Right lung (tissue), 2 donors: ENCODE measurements at regions not wholly inside any gene's neighbourhood (a gene's known extent, or its start where the extent isn't known, plus 50 kb on each side); places are given as distances from the start of the nearest gene placed in this dataset.
"Not testable (repeated sequence)": the region's sequence is repeated elsewhere in the genome, so short reads cannot be mapped to it uniquely, and the experiment has no call there.

Source experiments
- DNase-seq, 2 donors: peaks; one replicate each; pipeline ENCODE4 v3.0.0-alpha.2; 2013

GRCh38 chr9:28464481-28465216 is 891.4 kb upstream of the C9orf72 start:
- DNase-seq: peak in 1 of 2 donors; percentile 3

DNA sequence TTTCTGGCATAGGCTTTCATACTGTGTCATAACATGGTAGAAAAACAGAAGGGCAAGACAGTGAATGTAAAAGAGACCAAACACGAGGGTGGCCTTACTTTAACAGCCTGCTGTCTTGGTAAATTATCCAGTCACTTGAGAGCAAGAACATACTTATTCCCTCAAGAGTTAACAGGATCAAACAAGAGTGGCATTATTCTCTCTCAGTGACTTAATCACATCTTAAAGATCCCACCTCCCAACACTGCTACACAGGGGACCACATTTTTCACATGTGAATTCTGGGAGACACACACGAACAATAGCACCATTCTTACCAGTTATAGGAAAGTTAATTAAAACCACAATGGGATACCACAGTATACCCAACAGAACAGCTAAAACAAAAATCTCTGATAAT is 898.0 kb upstream of the C9orf72 start:
- no peak for DNase-seq

- no peak for DNase-seq
These were observed 914.3 kb upstream of the C9orf72 start for GRCh38 chr9:28487561-28487960.

DNA sequence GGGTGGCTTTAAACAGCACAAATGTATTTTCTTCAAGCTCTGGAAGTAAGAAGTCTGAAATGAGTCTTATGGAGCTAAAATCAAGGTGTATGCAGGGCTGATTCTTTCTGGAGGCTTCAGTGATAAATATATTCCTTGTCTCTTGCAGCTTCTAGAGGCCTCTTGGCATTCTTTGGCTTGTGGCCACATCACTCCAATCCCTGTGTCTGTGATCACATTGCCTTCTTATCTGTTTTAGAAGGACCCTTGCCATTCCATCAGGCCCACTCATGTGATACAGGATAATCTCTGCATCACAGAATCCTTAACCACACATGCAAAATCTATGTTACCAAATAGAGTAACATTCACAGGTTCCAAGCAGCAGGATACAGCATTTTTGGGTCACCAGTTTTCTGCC is 917.8 kb upstream of the C9orf72 start:
- DNase-seq: no peak

DNA sequence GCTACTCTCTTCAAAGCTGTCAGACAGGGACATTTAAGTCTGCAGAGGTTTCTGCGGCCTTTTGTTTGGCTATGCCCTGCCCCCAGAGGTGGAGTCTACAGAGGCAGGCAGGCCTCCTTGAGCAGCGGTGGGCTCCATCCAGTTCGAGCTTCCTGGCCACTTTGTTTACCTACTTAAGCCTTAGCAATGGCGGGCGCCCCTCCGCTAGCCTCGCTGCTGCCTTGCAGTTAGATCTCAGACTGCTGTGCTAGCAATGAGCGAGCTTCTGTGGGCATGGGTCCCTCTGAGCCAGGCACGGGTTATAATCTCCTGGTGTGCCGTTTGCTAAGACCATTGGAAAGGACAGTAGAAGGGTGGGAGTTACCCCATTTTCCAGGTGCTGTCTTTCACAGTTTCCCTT is 924.9 kb upstream of the C9orf72 start:
- DNase-seq: not testable (repeated sequence)

- DNase-seq: no peak
These were observed 928.9 kb upstream of the C9orf72 start for GRCh38 chr9:28502189-28502588.

DNA sequence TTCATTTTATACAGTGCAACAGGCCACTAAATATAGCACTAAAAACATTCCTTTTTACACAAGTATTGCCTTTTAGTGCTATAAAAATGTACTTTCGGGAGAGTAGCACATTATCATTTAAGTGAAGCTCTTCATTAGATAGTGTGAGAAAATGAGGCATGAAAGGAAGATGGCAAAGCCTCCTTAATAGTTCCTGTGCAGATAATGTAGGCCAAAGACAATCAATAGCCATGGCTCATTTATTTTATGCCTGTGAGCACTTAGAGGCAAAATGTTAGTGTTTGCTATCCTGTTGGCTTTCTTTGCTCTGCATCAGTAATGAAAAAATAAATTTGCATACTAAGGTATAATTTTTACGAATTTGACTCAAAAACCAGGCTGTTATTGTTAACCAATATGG is 929.5 kb upstream of the C9orf72 start:
- DNase-seq: no peak

GRCh38 chr9:28503573-28503972 is 930.3 kb upstream of the C9orf72 start:
- DNase-seq: no peak

DNA sequence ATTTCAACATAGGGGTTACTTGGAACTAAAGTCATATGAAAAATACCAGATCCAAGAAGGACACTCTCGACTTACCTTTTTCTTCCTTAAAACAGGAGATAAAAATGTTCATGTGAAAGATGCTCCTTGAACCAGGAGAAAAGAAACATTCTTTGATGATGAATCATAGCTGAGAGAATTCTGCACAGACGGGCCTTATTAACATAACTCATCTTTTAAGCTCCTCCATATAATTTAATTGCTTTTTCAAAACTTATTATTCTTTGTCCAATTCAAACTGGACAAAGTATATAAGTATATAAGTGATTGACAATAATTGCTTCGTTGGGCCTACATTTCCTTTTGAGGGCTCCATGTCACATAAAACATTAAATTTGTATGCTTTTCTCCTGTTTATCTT is 945.2 kb upstream of the C9orf72 start:
- no peak for DNase-seq

DNA sequence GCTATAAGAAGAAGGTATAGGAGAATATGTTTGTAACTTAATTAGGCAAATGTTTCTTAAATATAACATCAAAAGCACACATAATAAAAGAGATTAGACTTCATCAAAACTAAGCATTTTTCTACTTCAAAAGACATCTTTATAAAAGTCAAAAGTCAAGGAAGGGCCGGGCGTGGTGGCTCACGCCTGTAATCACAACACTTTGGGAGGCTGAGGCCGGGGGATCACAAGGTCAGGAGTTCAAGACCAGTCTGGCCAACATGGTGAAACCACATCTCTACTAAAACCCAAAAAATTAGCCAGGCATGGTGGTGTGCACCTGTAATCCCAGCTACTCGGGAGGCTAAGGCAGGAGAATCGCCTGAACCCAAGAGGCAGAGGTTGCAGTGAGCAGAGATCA is 951.0 kb upstream of the C9orf72 start:
- DNase-seq: not testable (repeated sequence)

DNA sequence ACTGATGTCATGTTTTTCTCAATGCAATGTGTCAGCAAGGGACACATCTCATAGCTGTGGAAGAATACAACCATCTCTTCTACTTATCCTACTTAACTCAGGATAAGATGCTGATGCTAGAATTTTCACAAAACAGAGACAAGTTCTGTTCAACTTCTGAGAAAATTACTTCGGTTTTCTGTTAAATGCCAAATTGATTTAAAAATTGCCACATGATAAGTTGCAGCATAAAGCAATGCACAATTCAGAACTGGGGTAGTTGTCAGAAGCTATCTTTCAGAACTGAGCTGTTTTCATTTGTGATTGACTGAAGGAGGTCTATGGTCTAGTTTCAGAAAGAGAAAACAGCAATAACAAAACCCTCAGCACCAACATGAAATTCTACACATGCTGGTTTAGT is 954.8 kb upstream of the C9orf72 start:
- DNase-seq: no peak

DNA sequence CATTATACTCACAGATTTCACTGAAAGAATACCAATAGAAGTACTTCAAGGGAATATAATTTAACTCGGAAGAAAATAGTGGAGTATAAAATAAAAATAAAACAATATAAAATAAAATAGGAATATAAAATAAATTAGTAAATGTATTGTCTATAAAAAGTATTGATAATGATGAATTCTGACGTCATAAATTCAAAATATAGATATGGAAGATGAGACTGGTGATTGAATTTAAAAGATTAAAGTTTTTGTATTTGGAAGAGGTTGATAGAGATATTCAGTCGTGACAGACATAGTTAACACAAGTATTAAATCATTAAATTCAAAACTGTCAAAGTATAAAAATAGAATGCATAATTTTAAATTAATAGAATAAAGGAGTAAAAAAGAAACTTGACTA is 964.9 kb upstream of the C9orf72 start:
- no peak for DNase-seq

DNA sequence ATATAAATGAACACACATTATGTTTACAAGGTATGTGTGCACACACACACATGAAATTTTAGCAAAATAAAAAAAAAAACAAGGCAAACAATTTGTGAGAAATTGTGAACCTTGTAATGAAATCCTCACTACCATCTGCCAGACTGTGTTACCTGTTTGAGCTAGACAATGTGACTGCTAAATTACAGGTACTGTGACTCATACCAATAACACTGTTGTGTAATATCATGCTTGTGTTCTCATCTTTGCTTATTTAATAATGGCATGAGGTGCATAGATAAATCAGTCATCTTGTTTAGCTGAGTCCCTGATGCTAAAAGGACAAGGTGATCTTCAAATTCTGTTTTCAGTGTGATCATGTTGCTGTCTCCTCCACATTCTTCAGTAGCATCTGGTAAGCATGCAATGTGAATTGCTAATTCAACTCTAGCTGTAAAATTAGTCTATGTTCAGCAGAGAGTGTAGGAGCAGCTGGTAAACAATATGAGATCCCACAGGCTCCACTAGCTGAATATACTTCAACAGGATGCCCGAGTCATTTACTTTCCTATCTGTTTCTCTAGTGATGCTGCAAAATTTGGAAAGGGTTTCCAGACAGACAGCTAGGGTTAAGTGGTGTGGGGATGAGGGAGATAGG is 966.3 kb upstream of the C9orf72 start:
- no peak for DNase-seq

DNA sequence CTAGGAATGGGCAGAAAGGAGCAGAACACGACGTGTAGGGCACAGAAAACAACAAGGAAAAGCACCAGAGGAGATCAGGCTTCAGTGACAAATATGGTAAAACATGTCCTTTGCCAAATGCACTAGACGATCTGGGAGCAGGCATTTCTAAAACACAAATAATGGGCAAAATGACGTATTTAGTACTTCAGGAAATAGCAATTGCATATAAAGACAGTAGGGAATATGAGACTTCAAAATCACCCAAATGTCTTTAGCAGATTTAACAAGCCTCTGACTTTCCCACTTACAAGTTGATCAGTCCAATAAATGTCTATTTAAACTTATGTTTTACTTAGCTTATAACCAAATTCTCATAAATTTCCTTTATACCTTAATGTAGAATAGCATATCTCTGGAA is 969.6 kb upstream of the C9orf72 start:
- DNase-seq: no peak

- DNase-seq: no peak
These were observed 974.2 kb upstream of the C9orf72 start for GRCh38 chr9:28547527-28547926.

- peak in 1 of 2 donors; percentile 5 for DNase-seq
These were observed 990.1 kb upstream of the C9orf72 start for GRCh38 chr9:28563291-28563934.

- DNase-seq: no peak
These were observed 1010.6 kb upstream of the C9orf72 start for GRCh38 chr9:28583832-28584231.

GRCh38 chr9:28584542-28584941 is 1011.3 kb upstream of the C9orf72 start:
- DNase-seq: no peak

DNA sequence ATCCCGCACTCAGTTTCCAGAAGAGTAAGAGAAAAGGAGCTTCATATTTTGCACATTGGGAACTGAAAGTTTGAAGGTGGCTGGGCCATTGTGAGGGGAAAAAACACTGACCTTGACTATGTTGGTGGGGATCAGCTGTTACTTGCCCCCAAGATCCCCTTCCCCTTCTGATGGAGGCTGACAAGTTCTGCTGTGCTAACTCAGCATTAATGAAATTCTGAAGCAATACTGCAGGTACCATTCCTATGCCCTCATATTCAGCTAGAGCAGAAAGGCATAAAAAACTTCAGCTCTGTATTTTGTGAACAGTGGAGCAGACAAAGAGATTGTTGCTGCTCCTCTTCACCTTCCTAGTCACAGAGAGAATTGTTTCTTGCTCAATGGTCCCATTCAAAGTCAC is 1013.8 kb upstream of the C9orf72 start:
- DNase-seq: no peak

GRCh38 chr9:28598408-28598807 is 1025.1 kb upstream of the C9orf72 start:
- DNase-seq: no peak

DNA sequence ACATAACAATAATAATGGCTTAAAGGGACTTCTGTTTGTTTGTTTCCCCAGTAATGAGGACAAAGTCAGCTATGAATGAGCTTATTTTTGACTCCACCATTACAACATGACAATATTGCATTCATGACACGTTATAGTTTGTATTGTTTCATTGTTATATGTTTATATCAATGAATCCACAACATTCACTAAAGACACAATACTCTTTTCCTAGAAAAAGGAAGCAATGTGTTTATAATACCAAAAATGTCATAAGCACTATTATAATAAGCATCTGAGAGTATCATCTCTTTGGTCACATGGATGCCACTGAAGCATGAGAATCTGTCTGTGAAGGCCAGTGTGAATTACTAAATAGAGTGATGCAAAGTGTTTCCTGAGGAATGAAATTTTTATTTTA is 1026.9 kb upstream of the C9orf72 start:
- DNase-seq: no peak

DNA sequence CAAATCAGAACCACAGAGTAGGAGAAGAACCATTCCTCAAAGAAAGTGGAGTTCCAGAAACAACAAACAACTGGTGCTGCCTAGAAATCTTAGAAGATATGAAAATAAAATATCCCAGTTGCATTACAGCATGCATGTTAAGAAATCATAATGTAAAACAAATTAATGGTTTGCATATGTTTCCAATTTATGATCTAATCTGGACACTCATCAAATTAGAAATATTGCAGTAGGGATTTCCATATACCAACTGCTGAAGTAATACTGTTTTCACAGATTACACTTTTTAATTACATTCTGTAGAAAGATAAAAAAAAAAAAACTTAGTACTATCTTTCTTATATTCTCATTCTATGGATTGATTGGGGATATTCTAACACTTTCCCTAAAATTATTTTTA is 1034.6 kb upstream of the C9orf72 start:
- DNase-seq: no peak

DNA sequence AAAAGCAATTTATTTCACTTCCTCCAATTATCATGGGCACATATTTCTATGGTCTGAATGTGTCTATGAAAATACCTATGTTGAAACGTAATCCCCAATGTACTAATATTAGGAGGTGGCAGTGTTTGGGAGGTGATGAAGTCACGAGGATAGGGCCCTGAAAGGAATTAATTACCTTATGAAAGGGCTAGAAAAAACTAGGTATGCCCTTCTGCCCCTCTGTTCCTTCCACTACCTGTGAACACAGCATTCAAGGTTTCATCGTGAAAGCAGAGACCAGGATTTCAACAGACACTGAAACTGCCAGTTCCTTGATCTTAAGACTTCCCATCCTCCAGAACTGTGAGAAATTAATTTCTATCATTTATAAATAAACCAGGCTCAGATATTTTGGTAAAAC is 1037.1 kb upstream of the C9orf72 start:
- no peak for DNase-seq
